Tibial artery (tissue), 4 donors: ENCODE measurements at regions not wholly inside any gene's neighbourhood (a gene's known extent, or its start where the extent isn't known, plus 50 kb on each side); places are given as distances from the start of the nearest gene placed in this dataset.

Source experiments
- DNase-seq, 2 donors: peaks; one replicate each; pipeline ENCODE4 v3.0.0-alpha.2; 2019
- H3K27ac ChIP-seq, 2 donors: fragments of 200-600 bp; sonication (generic) in 1 of 2; 1 replicate in 1 of 2; 2 replicates in 1 of 2; pipeline ENCODE4 v1.5.1; 2018 to 2019; ENCODE audit warnings: mild to moderate bottlenecking in 1 of 2
- H3K27me3 ChIP-seq, 2 donors: fragments of 200-600 bp; sonication (generic) in 1 of 2; one replicate each; pipeline versions ENCODE4 v1.5.1 to v1.6.0; 2016 to 2019
- H3K36me3 ChIP-seq, 3 donors: fragments of 200-600 bp; sonication (generic) in 2 of 3; one replicate each; pipeline ENCODE4 v1.5.1; 2016 to 2019; ENCODE audit warnings: mild to moderate bottlenecking in 2 of 3
- H3K4me1 ChIP-seq, 4 donors: fragments of 200-600 bp; sonication (generic) in 2 of 4; 1 replicate in 3 of 4; 2 replicates in 1 of 4; pipeline ENCODE4 v1.5.1; 2016 to 2019
- H3K4me3 ChIP-seq, 2 donors: fragments of 200-600 bp; sonication (generic) in 1 of 2; 1 replicate in 1 of 2; 2 replicates in 1 of 2; pipeline ENCODE4 v1.5.1; 2018 to 2019; ENCODE audit warnings: mild to moderate bottlenecking in 2 of 2
- H3K9me3 ChIP-seq, 3 donors: fragments of 200-600 bp; sonication (generic) in 1 of 3; one replicate each; pipeline ENCODE4 v1.5.1; 2016 to 2019
- CTCF ChIP-seq, 2 experiments: fragments of 200-600 bp in 1 of 2; fragments of 450-650 bp in 1 of 2; IDR thresholded peaks; one replicate each; pipeline ENCODE4 v1.5.1; 2017 to 2019; ENCODE audit warnings: antibody characterized with exemption in 2 of 2, mild to moderate bottlenecking in 1 of 2, moderate library complexity in 1 of 2
- intact Hi-C: fragments of 100-400 bp; cut with DNase I; formaldehyde crosslinking; loops from one replicate; pipeline ENCODE4 v1.15.0; 2023; ENCODE audit warnings: low total_unique reads

- H3K27ac ChIP-seq, result no peak overlapping the region
- no peak for DNase-seq
- H3K27me3 ChIP-seq, result no peaks in the 10 kb centered on the region
- no peak for TF ChIP-seq CTCF (IDR thresholded peaks at IDR 0.05)
- intact Hi-C loops, result no loop called here
- no peaks in the 10 kb centered on the region for H3K36me3 ChIP-seq
- no peak overlapping the region for H3K4me3 ChIP-seq
- no peaks in the 10 kb centered on the region for H3K9me3 ChIP-seq
- no peaks in the 10 kb centered on the region for H3K4me1 ChIP-seq
Observed at GRCh38 chr21:35448876-35449599, 399.9 kb upstream of the RUNX1 start.

GRCh38 chr21:35444391-35444790 is 395.3 kb upstream of the RUNX1 start:
- no peak overlapping the region for H3K4me3 ChIP-seq
- no peak for TF ChIP-seq CTCF (IDR thresholded peaks at IDR 0.05)

GRCh38 chr21:35441868-35442582 is 392.9 kb upstream of the RUNX1 start:
- DNase-seq, result no peak
- Histone ChIP-seq H3K4me3 (no peak overlapping the region), H3K36me3 (no peaks in the 10 kb centered on the region), H3K27ac (no peak overlapping the region), H3K4me1 (no peaks in the 10 kb centered on the region), H3K9me3 (no peaks in the 10 kb centered on the region), H3K27me3 (no peaks in the 10 kb centered on the region)
- TF ChIP-seq CTCF (IDR thresholded peaks at IDR 0.05), result no peak
- intact Hi-C loops, result no loop called here

More at GRCh38 chr21:35444391-35444790, 395.3 kb upstream of the RUNX1 start:
- H3K27ac ChIP-seq, result no peak overlapping the region
- no peaks in the 10 kb centered on the region for H3K9me3 ChIP-seq
- no peaks in the 10 kb centered on the region for H3K4me1 ChIP-seq
- intact Hi-C loops, result no loop called here
- no peaks in the 10 kb centered on the region for H3K36me3 ChIP-seq
- no peak for DNase-seq
- H3K27me3 ChIP-seq, result no peaks in the 10 kb centered on the region

- DNase-seq, result no peak
- Histone ChIP-seq H3K27ac (no peak overlapping the region), H3K36me3 (no peaks in the 10 kb centered on the region), H3K4me1 (no peaks in the 10 kb centered on the region), H3K27me3 (no peaks in the 10 kb centered on the region), H3K9me3 (peaks cover 0 to 5% (median 4%) of the 10 kb centered on the region in 3 donors), H3K4me3 (no peak overlapping the region)
- no peak for TF ChIP-seq CTCF (IDR thresholded peaks at IDR 0.05)
- intact Hi-C loops, result no loop called here
Observed at GRCh38 chr21:35438643-35439404, 389.7 kb upstream of the RUNX1 start.

GRCh38 chr21:35437941-35438340 is 388.8 kb upstream of the RUNX1 start:
- intact Hi-C loops, result no loop called here
- Histone ChIP-seq H3K9me3 (peaks cover 4 to 8% (median 7%) of the 10 kb centered on the region in 3 donors), H3K4me3 (no peak overlapping the region), H3K4me1 (no peaks in the 10 kb centered on the region), H3K27ac (no peak overlapping the region), H3K27me3 (no peaks in the 10 kb centered on the region), H3K36me3 (no peaks in the 10 kb centered on the region)
- no peak for DNase-seq
- no peak for TF ChIP-seq CTCF (IDR thresholded peaks at IDR 0.05)
